GM21737 (cell line): ENCODE measurements at regions not wholly inside any gene's neighbourhood (a gene's known extent, or its start where the extent isn't known, plus 50 kb on each side); places are given as distances from the start of the nearest gene placed in this dataset.
"Not testable (repeated sequence)": the region's sequence is repeated elsewhere in the genome, so short reads cannot be mapped to it uniquely, and the experiment has no call there.

ENCODE experiments used
- ATAC-seq: cut with Tn5 transposase; IDR thresholded peaks from one replicate; pipeline ENCODE4 v1.9.1; 2021; ENCODE audit warnings: mild to moderate bottlenecking, moderate library complexity; ENCODE audit not compliant: unreplicated experiment

DNA sequence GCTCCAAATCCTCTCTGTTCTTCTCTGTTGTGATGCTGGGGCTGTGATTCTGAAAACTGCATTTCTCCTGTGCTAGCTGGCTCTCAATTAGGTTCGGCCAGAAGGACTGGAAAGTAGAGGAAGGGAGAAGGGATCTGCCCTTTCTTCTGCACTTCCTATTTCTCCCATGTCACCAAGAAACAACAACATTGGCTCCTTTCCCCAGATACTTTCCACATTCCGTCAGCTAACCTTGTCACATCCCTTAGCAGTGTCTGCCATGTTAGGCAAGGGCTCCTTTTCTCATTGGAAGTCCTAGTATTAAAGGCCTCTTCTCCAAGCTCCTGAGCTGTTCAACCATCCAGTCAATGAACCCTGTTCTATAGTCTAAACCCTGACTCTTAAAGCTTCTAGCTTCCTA is 171.1 kb downstream of the ZNF621 start:
- ATAC-seq: no peak

DNA sequence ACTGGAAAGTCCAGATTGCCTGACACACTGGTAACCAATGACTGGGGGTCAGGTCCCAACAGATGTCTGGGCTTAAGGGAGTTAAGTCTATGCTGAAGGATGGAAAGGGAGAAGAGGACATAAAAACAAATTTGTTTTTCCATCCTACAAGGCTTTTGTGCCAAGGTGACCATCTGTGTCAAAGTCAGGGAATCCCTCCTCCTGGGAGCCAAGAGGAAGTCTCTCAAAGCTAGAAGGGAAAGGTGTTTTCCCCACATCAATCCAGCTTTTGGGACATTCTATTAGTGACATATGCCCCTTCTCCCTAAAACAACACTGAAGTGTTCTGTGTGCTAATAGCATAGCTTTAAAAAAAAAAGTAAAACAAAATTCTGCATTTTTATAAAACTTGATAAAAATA is 173.9 kb downstream of the ZNF621 start:
- not testable (repeated sequence) for ATAC-seq

- no peak for ATAC-seq
Measured at GRCh38 chr3:40701016-40701588, 176.3 kb downstream of the ZNF621 start.

DNA sequence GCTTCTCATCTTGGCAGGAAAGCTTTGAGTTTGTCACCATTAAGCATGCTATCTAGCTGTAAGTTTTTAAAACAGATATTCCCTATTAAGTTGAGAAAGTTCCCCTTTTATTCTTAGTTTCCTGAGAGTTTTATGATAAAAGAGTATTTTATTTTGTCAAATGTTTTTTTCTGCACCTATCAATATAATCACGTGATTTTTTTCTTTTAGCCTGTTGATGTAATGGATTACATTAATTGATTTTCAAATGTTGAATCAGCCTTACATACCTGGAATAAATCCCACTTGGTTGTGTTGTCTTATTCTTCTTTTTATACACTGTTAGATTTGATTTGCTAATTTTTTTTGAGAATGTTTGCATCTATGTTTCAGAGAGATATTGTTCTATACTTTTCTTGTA is 179.5 kb downstream of the ZNF621 start:
- no peak for ATAC-seq

GRCh38 chr3:40705663-40706062 is 180.9 kb downstream of the ZNF621 start:
- no peak for ATAC-seq

DNA sequence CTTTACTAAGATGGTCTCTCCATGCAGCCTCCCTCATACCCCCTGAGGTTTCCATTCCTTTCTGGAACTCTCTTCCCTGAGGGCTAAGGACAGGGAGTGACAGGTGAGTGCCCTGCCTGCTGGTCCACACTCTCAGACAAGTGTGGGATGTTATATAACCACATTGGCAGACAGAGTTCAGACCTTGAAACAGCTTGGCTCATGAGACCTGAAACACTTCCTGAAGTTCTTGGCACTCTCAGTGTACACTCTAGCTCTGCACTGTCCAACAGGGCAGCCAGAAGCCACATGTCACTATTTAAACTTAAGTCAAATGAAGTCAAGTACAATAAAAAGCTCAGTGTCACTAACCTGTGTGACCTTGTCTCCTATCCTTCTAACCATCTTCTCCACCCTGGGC is 188.5 kb downstream of the ZNF621 start:
- no peak for ATAC-seq

DNA sequence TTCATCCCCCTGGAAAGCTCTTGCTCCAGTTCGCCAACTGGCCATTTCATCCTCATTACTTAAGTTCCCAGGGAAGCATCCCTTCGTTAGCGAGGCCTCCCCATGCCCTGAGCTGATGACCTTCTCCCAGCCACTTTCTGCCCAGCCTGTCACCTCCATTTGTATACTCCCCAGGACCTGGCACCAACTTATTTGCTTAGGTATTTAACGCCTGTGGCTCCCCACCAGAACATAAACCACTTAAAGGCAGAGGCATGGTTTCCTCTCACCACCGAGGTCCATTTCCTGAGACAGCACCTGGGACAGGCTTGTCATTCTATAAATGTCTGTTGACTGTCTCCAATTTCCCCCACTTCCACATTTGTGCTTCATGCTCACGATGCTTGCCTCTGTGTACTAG is 189.0 kb downstream of the ZNF621 start:
- ATAC-seq: no peak

DNA sequence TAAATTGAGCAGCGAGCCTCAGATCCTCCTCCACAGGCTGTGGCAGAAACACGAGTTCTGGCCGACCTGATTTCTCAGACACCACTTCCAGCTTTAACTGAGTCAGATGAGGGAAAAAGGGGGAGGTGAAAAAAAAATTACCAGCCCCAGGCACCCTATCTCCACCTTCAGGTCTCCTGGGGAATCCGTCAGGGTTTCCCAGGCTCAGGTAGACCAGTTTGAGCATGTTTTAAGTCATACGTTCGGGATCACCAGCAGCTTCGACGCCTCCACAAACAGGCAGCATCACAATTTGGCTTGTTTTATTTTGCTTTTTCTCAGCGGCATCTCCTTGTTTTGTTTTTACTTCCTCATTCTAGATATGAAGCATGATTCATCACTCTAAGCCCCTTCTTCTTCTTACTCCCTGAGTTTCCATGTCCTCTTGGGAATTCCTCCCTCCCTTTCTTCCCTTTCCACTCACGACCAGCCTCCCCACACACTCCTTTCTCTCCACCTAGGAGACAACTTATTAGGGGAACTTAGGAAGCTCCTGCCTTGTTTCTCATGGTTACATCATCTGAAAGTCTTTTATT is 190.1 kb downstream of the ZNF621 start:
- no peak for ATAC-seq

- no peak for ATAC-seq
Measured at GRCh38 chr3:40715551-40715950, 190.8 kb downstream of the ZNF621 start.

DNA sequence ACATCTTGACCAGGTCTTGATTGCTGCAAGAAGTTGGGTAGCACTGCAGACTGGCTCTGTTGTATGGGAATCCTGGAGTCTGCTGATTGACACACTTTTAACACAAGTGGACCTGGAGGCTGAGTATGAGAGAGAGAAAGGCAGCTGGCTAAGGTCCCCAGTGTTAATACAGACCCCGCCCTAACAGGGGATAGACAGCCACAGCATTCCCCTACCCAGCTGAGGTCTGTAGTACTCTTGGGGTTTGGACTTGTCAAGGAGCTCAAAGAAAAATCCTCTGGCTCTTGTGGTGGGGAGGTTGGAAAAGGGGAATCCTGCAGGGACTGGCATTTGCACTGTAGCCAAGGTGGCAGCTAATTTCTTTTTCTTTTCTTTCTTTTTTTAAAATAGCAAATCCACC is 192.7 kb downstream of the ZNF621 start:
- no peak for ATAC-seq

- ATAC-seq: peak; percentile 22
Measured at GRCh38 chr3:40718209-40718608, 193.4 kb downstream of the ZNF621 start.

GRCh38 chr3:40718681-40719080 is 193.9 kb downstream of the ZNF621 start:
- peak; percentile 91 for ATAC-seq

DNA sequence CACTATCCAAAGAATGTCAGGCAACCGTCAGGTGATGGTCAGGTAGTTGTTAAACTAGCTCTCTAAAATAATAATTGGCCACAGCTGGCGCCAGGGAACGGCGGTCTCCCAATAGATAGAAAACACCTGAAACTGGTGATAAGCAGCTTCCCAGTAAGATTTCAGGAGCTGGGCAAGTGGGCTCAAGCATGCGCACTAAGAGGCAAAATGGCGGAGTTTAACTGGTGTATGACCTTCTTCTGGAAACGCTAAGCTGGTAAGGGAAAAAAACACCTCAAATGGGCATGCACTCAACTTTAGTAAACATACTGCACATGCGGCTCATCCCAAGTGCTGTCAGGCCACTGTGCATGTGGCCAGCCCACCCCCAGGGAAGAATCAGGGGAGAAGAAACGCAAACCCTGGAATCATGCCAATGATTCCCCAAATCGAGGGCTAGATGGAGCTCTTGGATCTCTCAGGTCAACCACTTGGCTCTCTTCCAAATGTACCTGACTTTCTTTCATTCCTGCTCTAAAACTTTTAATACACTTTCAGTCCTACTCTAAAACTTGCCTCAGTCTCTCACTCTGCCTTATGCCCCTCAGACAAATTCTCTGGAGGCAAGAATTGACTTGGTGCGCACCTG is 195.0 kb downstream of the ZNF621 start:
- ATAC-seq: no peak

GRCh38 chr3:40720341-40720740 is 195.6 kb downstream of the ZNF621 start:
- no peak for ATAC-seq

- ATAC-seq: no peak
Measured at GRCh38 chr3:40720863-40721262, 196.1 kb downstream of the ZNF621 start.

GRCh38 chr3:40723083-40723660 is 198.4 kb downstream of the ZNF621 start:
- no peak for ATAC-seq

GRCh38 chr3:40725031-40725430 is 200.3 kb downstream of the ZNF621 start:
- no peak for ATAC-seq

- no peak for ATAC-seq
Measured at GRCh38 chr3:40731445-40731844, 206.7 kb downstream of the ZNF621 start.

DNA sequence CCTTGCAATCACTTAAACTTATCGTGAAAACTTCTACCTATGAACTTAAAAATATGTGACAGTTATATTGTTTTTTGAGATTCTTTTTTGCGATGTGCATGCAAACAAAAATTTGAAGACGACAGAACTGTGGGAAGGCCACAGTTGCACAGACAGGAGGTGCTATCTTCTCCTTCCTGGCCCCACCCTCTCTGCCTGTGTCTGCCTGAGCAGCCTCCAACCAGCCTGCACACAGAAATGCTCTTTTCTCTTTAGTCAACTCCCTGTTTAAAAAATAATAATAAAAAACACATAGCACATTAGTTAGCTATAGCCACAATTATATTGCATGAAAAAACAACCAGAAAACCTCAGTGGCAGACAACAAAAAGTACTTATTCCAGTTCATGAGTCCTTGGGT is 212.2 kb downstream of the ZNF621 start:
- no peak for ATAC-seq

DNA sequence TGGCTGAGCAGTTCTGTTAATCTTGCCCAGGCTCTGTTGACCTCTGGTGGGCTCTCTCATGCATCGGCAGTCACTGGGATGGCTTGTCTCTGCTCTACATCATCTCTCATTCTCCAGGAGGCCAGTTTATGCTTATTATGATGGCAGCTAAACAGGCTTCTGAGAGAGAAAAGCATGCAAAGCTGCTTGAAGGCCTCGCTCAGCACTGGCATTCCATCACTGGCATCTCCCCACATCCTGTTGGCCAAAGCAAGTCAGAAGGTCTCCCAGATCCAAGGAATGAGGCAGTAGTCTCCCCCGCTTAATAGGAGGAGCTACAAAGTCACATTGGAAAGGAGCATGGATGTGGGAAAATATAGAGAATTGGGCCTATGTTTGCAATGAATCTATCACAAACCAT is 212.6 kb downstream of the ZNF621 start:
- ATAC-seq: no peak

GRCh38 chr3:40739971-40740370 is 215.2 kb downstream of the ZNF621 start:
- no peak for ATAC-seq

GRCh38 chr3:40741729-40742128 is 217.0 kb downstream of the ZNF621 start:
- ATAC-seq: no peak
